ENCODE measurements at regions not wholly inside any gene's neighbourhood (a gene's known extent, or its start where the extent isn't known, plus 50 kb on each side); places are given as distances from the start of the nearest gene placed in this dataset.

DNA sequence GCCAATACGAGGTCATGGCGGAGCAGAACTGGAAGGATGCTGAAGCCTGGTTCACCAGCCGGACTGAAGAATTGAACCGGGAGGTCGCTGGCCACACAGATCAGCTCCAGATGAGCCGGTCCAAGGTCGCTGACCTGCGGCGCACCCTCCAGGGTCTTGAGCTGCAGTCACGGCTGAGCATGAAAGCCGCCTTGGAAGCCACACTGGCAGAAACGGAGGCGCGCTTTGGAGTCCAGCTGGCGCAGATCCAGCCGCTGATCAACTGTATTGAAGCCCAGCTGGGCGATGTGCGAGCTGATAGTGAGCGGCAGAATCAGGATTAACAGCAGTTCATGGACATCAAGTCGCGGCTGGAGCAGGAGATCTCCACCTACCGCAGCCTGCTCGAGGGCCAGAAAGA, 296.9 kb downstream of the OGFRL1 start (continued):
- TF ChIP-seq, protein P1, sequence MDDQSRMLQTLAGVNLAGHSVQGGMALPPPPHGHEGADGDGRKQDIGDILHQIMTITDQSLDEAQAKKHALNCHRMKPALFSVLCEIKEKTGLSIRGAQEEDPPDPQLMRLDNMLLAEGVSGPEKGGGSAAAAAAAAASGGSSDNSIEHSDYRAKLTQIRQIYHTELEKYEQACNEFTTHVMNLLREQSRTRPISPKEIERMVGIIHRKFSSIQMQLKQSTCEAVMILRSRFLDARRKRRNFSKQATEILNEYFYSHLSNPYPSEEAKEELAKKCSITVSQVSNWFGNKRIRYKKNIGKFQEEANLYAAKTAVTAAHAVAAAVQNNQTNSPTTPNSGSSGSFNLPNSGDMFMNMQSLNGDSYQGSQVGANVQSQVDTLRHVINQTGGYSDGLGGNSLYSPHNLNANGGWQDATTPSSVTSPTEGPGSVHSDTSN (IDR thresholded peaks at IDR 0.05; ENCODE audit: insufficient replicate concordance, low read depth, low read length): no peak
- TF ChIP-seq CREB1 (IDR thresholded peaks at IDR 0.05; ENCODE audit: low read depth): no peak
- TF ChIP-seq NFYA (IDR thresholded peaks at IDR 0.05; ENCODE audit: borderline replicate concordance, low read depth, low read length): no peak

DNA sequence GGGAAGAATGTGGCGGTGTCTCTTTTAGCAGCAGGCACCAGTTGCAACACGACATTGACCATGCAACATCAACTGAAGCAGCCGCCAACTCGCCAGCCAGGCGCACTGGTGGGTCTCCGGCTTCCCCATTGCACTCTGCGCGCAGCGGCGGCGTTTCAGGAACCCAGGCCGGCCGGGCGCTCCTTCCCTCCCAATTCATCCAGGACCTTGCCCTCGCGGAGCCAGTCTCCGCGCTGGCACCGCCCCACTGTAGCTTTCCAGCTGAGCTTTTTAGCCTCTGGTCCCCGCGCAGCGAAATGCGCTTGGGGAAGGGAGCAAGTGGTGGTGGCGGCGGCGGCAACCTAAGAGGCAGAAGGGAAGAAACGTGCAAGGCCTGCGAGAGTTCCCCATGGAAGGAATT, 297.9 kb upstream of the RIMS1 start:
- DNase-seq (ENCODE audit: low read depth, low spot score) (no peak), ATAC-seq (no peak), FAIRE-seq (no peak)
- H4K20me1 ChIP-seq (ENCODE audit: control insufficient read depth, insufficient read depth): no peaks in the 10 kb centered on the region
- 68% methylated on average over 28 of the region's 28 CpGs for WGBS (ENCODE audit: insufficient coverage, insufficient replicate concordance, low lambda C conversion rate, missing lambda C conversion rate)
- ChIA-PET RAD21 (ENCODE audit: unreplicated experiment) (no interaction called here), POLR2A (no interaction called here), SMC1A (ENCODE audit: uncharacterized antibody, unreplicated experiment) (no interaction called here), CTCF (no interaction called here)
- H3K4me3 ChIP-seq: no peak overlapping the region
- no peaks in the 10 kb centered on the region for H3K4me1 ChIP-seq (ENCODE audit: control insufficient read depth, insufficient read depth, low read length)
- H3K9me3 ChIP-seq (replicated peaks; ENCODE audit: control insufficient read depth, insufficient read depth, low read length): no peaks in the 10 kb centered on the region
- no peak overlapping the region for H3K4me2 ChIP-seq (ENCODE audit: control insufficient read depth, insufficient read depth)
- H3K27ac ChIP-seq (ENCODE audit: control insufficient read depth, insufficient read depth): no peak overlapping the region
- BruUV-seq (replicated peaks): no TSS peak
- no peaks in the 10 kb centered on the region for H3K36me3 ChIP-seq (ENCODE audit: control insufficient read depth in 2 of 2, insufficient read depth in 2 of 2, low read length in 1 of 2)
- H2AFZ ChIP-seq (ENCODE audit: control insufficient read depth, low read depth, low read length): no peak overlapping the region
- H3K79me2 ChIP-seq (ENCODE audit: control insufficient read depth, insufficient read depth, low read length): no peaks in the 10 kb centered on the region
- no peaks in the 10 kb centered on the region for H3K27me3 ChIP-seq (replicated peaks in 1 of 2; ENCODE audit: control insufficient read depth in 2 of 2, insufficient read depth in 2 of 2, low read length in 1 of 2)
- no peak overlapping the region for H3K9ac ChIP-seq (ENCODE audit: control insufficient read depth, insufficient read depth, low read length)
- in situ Hi-C loops (cut with MboI): no loop called here
- intact Hi-C loops (cut with micrococcal nuclease; ENCODE audit: unreplicated experiment): no loop called here
- TF ChIP-seq FOS (IDR thresholded peaks at IDR 0.05; ENCODE audit: borderline replicate concordance, extremely low read depth, insufficient read length) (no peak), MTA2 (IDR thresholded peaks at IDR 0.05; ENCODE audit: low read depth) (no peak), SPI1 (IDR thresholded peaks at IDR 0.05; ENCODE audit: borderline replicate concordance, insufficient read depth, low read depth, low read length) (no peak), ZBED1 (IDR thresholded peaks at IDR 0.05; ENCODE audit: borderline replicate concordance) (no peak), TBL1XR1 (IDR thresholded peaks at IDR 0.05; ENCODE audit: low read depth, low read length) (no peak)
- TF ChIP-seq, protein P2, sequence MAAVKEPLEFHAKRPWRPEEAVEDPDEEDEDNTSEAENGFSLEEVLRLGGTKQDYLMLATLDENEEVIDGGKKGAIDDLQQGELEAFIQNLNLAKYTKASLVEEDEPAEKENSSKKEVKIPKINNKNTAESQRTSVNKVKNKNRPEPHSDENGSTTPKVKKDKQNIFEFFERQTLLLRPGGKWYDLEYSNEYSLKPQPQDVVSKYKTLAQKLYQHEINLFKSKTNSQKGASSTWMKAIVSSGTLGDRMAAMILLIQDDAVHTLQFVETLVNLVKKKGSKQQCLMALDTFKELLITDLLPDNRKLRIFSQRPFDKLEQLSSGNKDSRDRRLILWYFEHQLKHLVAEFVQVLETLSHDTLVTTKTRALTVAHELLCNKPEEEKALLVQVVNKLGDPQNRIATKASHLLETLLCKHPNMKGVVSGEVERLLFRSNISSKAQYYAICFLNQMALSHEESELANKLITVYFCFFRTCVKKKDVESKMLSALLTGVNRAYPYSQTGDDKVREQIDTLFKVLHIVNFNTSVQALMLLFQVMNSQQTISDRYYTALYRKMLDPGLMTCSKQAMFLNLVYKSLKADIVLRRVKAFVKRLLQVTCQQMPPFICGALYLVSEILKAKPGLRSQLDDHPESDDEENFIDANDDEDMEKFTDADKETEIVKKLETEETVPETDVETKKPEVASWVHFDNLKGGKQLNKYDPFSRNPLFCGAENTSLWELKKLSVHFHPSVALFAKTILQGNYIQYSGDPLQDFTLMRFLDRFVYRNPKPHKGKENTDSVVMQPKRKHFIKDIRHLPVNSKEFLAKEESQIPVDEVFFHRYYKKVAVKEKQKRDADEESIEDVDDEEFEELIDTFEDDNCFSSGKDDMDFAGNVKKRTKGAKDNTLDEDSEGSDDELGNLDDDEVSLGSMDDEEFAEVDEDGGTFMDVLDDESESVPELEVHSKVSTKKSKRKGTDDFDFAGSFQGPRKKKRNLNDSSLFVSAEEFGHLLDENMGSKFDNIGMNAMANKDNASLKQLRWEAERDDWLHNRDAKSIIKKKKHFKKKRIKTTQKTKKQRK (IDR thresholded peaks at IDR 0.05; ENCODE audit: low read depth, low read length): no peak
- TF ChIP-seq, protein P3, sequence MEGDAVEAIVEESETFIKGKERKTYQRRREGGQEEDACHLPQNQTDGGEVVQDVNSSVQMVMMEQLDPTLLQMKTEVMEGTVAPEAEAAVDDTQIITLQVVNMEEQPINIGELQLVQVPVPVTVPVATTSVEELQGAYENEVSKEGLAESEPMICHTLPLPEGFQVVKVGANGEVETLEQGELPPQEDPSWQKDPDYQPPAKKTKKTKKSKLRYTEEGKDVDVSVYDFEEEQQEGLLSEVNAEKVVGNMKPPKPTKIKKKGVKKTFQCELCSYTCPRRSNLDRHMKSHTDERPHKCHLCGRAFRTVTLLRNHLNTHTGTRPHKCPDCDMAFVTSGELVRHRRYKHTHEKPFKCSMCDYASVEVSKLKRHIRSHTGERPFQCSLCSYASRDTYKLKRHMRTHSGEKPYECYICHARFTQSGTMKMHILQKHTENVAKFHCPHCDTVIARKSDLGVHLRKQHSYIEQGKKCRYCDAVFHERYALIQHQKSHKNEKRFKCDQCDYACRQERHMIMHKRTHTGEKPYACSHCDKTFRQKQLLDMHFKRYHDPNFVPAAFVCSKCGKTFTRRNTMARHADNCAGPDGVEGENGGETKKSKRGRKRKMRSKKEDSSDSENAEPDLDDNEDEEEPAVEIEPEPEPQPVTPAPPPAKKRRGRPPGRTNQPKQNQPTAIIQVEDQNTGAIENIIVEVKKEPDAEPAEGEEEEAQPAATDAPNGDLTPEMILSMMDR (IDR thresholded peaks at IDR 0.05 in 2 of 3, conservative IDR thresholded peaks at IDR 0.05 in 1 of 3; ENCODE audit: control insufficient read depth in 2 of 3, extremely low read depth in 1 of 3, insufficient read depth in 1 of 3, low read depth in 3 of 3, low read length in 3 of 3): no peak
- TF ChIP-seq, protein P4, sequence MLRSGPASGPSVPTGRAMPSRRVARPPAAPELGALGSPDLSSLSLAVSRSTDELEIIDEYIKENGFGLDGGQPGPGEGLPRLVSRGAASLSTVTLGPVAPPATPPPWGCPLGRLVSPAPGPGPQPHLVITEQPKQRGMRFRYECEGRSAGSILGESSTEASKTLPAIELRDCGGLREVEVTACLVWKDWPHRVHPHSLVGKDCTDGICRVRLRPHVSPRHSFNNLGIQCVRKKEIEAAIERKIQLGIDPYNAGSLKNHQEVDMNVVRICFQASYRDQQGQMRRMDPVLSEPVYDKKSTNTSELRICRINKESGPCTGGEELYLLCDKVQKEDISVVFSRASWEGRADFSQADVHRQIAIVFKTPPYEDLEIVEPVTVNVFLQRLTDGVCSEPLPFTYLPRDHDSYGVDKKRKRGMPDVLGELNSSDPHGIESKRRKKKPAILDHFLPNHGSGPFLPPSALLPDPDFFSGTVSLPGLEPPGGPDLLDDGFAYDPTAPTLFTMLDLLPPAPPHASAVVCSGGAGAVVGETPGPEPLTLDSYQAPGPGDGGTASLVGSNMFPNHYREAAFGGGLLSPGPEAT (IDR thresholded peaks at IDR 0.05; ENCODE audit: low read depth): no peak
